Stomach smooth muscle (tissue), 2 donors: ENCODE measurements at regions not wholly inside any gene's neighbourhood (a gene's known extent, or its start where the extent isn't known, plus 50 kb on each side); places are given as distances from the start of the nearest gene placed in this dataset.
"Not testable (repeated sequence)": the region's sequence is repeated elsewhere in the genome, so short reads cannot be mapped to it uniquely, and the experiment has no call there.

Experiments used
- H3K27ac ChIP-seq: one replicate; pipeline ENCODE4 v1.7.0; 2013; ENCODE audit warnings: mild to moderate bottlenecking, low read length, inconsistent platforms
- H3K27me3 ChIP-seq, 2 donors: one replicate each; pipeline ENCODE4 v1.7.0; 2013; ENCODE audit warnings: low read length in 2 of 2; ENCODE audit not compliant: insufficient read depth in 2 of 2, control insufficient read depth in 1 of 2
- H3K36me3 ChIP-seq, 2 donors: one replicate each; pipeline ENCODE4 v1.7.0; 2013; ENCODE audit warnings: low read length in 2 of 2; ENCODE audit not compliant: control insufficient read depth in 2 of 2, insufficient read depth in 2 of 2
- H3K4me1 ChIP-seq: one replicate; pipeline ENCODE4 v1.7.0; 2013; ENCODE audit warnings: low read length; ENCODE audit not compliant: control insufficient read depth, insufficient read depth
- H3K4me3 ChIP-seq, 2 donors: one replicate each; pipeline ENCODE4 v1.7.0; 2013; ENCODE audit warnings: low read length in 2 of 2
- H3K9ac ChIP-seq, 2 donors: one replicate each; pipeline ENCODE4 v1.7.0; 2013; ENCODE audit warnings: low read length in 2 of 2, mild to moderate bottlenecking in 1 of 2
- H3K9me3 ChIP-seq, 2 donors: one replicate each; pipeline ENCODE4 v1.7.0; 2013; ENCODE audit warnings: low read length in 2 of 2; ENCODE audit not compliant: control insufficient read depth in 2 of 2
- donor health status: healthy.
- donor health status: Pancreatic carcinoma.

GRCh38 chr4:13797061-13797460 lies 169.5 kb upstream of the BOD1L1 start:
- Histone ChIP-seq H3K4me1 (no peaks in the 10 kb centered on the region), H3K9ac (no peak overlapping the region), H3K9me3 (no peaks in the 10 kb centered on the region), H3K36me3 (no peaks in the 10 kb centered on the region), H3K4me3 (no peak overlapping the region), H3K27ac (no peak overlapping the region), H3K27me3 (no peaks in the 10 kb centered on the region)

GRCh38 chr4:13815231-13815630 lies 187.7 kb upstream of the BOD1L1 start:
- H3K27ac ChIP-seq: no peak overlapping the region
- H3K27me3 ChIP-seq: no peaks in the 10 kb centered on the region
- H3K4me1 ChIP-seq: no peaks in the 10 kb centered on the region
- no peak overlapping the region for H3K9ac ChIP-seq
- no peaks in the 10 kb centered on the region for H3K36me3 ChIP-seq
- peaks cover 0 to 4% of the 10 kb centered on the region in 2 donors for H3K9me3 ChIP-seq
- H3K4me3 ChIP-seq: no peak overlapping the region

- no peak overlapping the region for H3K27ac ChIP-seq
- H3K4me1 ChIP-seq: no peaks in the 10 kb centered on the region
- H3K4me3 ChIP-seq: no peak overlapping the region
- H3K27me3 ChIP-seq: no peaks in the 10 kb centered on the region
- no peaks in the 10 kb centered on the region for H3K36me3 ChIP-seq
- no peak overlapping the region for H3K9ac ChIP-seq
- peaks cover 0 to 6% of the 10 kb centered on the region in 2 donors for H3K9me3 ChIP-seq
Measured at GRCh38 chr4:13816472-13816871, 188.9 kb upstream of the BOD1L1 start.

GRCh38 chr4:13821522-13821921 lies 194.0 kb upstream of the BOD1L1 start:
- Histone ChIP-seq H3K27ac (no peak overlapping the region), H3K9me3 (peaks cover 2 to 20% of the 10 kb centered on the region in 2 donors), H3K36me3 (no peaks in the 10 kb centered on the region), H3K27me3 (no peaks in the 10 kb centered on the region), H3K4me3 (no peak overlapping the region), H3K9ac (no peak overlapping the region), H3K4me1 (no peaks in the 10 kb centered on the region)

GRCh38 chr4:13825822-13826221 lies 198.3 kb upstream of the BOD1L1 start:
- H3K4me1 ChIP-seq, H3K27ac ChIP-seq, H3K27me3 ChIP-seq, H3K9ac ChIP-seq, H3K36me3 ChIP-seq, H3K4me3 ChIP-seq: not testable (repeated sequence)
- peaks cover 2 to 20% of the 10 kb centered on the region in 2 donors for H3K9me3 ChIP-seq

GRCh38 chr4:13829457-13829856 lies 201.9 kb upstream of the BOD1L1 start:
- H3K9ac ChIP-seq: no peak overlapping the region
- no peaks in the 10 kb centered on the region for H3K4me1 ChIP-seq
- H3K27ac ChIP-seq: no peak overlapping the region
- H3K36me3 ChIP-seq: no peaks in the 10 kb centered on the region
- H3K4me3 ChIP-seq: no peak overlapping the region
- H3K27me3 ChIP-seq: peaks cover 0 to 2% of the 10 kb centered on the region in 2 donors
- peaks cover 0 to 6% of the 10 kb centered on the region in 2 donors for H3K9me3 ChIP-seq

- Histone ChIP-seq H3K9ac (no peak overlapping the region), H3K27me3 (peaks cover 0 to 2% of the 10 kb centered on the region in 2 donors), H3K4me3 (no peak overlapping the region), H3K9me3 (no peaks in the 10 kb centered on the region), H3K27ac (no peak overlapping the region), H3K4me1 (no peaks in the 10 kb centered on the region), H3K36me3 (no peaks in the 10 kb centered on the region)
Measured at GRCh38 chr4:13830449-13830848, 202.9 kb upstream of the BOD1L1 start.

- no peaks in the 10 kb centered on the region for H3K4me1 ChIP-seq
Measured at GRCh38 chr4:13833171-13833804, 205.8 kb upstream of the BOD1L1 start.

GRCh38 chr4:13836946-13837912 lies 209.7 kb upstream of the BOD1L1 start:
- Histone ChIP-seq H3K9me3 (no peaks in the 10 kb centered on the region), H3K4me1 (no peaks in the 10 kb centered on the region), H3K27ac (no peak overlapping the region), H3K36me3 (no peaks in the 10 kb centered on the region), H3K9ac (no peak overlapping the region), H3K4me3 (no peak overlapping the region), H3K27me3 (no peaks in the 10 kb centered on the region)

More at GRCh38 chr4:13833171-13833804, 205.8 kb upstream of the BOD1L1 start:
- Histone ChIP-seq H3K9ac (no peak overlapping the region), H3K36me3 (no peaks in the 10 kb centered on the region), H3K27ac (no peak overlapping the region), H3K9me3 (no peaks in the 10 kb centered on the region), H3K4me3 (no peak overlapping the region), H3K27me3 (peaks cover 0 to 2% of the 10 kb centered on the region in 2 donors)

GRCh38 chr4:13840502-13841190 lies 213.1 kb upstream of the BOD1L1 start:
- no peaks in the 10 kb centered on the region for H3K36me3 ChIP-seq
- no peak overlapping the region for H3K27ac ChIP-seq
- no peaks in the 10 kb centered on the region for H3K27me3 ChIP-seq
- no peak overlapping the region for H3K9ac ChIP-seq
- H3K4me1 ChIP-seq: no peaks in the 10 kb centered on the region
- H3K9me3 ChIP-seq: no peaks in the 10 kb centered on the region
- H3K4me3 ChIP-seq: no peak overlapping the region
